Osteoblast (primary cell): ENCODE measurements at regions not wholly inside any gene's neighbourhood (a gene's known extent, or its start where the extent isn't known, plus 50 kb on each side); places are given as distances from the start of the nearest gene placed in this dataset.
"Not testable (repeated sequence)": the region's sequence is repeated elsewhere in the genome, so short reads cannot be mapped to it uniquely, and the experiment has no call there.

Experiments used
- DNase-seq: peaks from one replicate; pipeline ENCODE4 v3.0.0; 2011; ENCODE audit warnings: low spot score, mixed read lengths; ENCODE audit not compliant: insufficient read length; ENCODE audit errors: missing footprints
- H2AFZ ChIP-seq: 2 replicates; pipeline ENCODE4 v1.6.0; 2011; ENCODE audit warnings: mild to moderate bottlenecking, low read length
- H3K27ac ChIP-seq: 2 replicates; pipeline ENCODE4 v1.5.1; 2011; ENCODE audit warnings: mild to moderate bottlenecking, low read depth, low read length, moderate library complexity
- H3K27me3 ChIP-seq: 2 replicates; pipeline ENCODE4 v1.6.0; 2012; ENCODE audit warnings: mild to moderate bottlenecking, control low read depth, inconsistent platforms, low read length, moderate library complexity; ENCODE audit not compliant: insufficient read depth
- H3K36me3 ChIP-seq: 2 replicates; pipeline ENCODE4 v1.5.1; 2011; ENCODE audit warnings: mild to moderate bottlenecking, low read length, control low read depth, moderate library complexity; ENCODE audit not compliant: insufficient read depth
- H3K4me1 ChIP-seq: 2 replicates; pipeline ENCODE4 v1.5.1; 2011; ENCODE audit warnings: mild to moderate bottlenecking, low read length, control low read depth, moderate library complexity; ENCODE audit not compliant: insufficient read depth
- H3K4me2 ChIP-seq: 2 replicates; pipeline ENCODE4 v1.6.0; 2011; ENCODE audit warnings: mild to moderate bottlenecking, low read length; ENCODE audit not compliant: insufficient read depth
- H3K4me3 ChIP-seq: fragments of 200-600 bp; sonication (generic); 3 replicates; pipeline ENCODE4 v1.5.1; 2012; ENCODE audit warnings: mild to moderate bottlenecking, low read length, inconsistent platforms; ENCODE audit not compliant: insufficient read depth
- H3K79me2 ChIP-seq: 2 replicates; pipeline ENCODE4 v1.6.0; 2012; ENCODE audit warnings: mild to moderate bottlenecking, low read length, control low read depth, inconsistent platforms; ENCODE audit not compliant: insufficient read depth
- H3K9me3 ChIP-seq: 2 replicates; pipeline ENCODE4 v1.5.1; 2011; ENCODE audit warnings: low read depth, low read length, control low read depth
- H4K20me1 ChIP-seq: 2 replicates; pipeline ENCODE4 v1.6.0; 2012; ENCODE audit warnings: mild to moderate bottlenecking, low read length, control low read depth; ENCODE audit not compliant: insufficient read depth
- CTCF ChIP-seq: IDR thresholded peaks from 2 replicates; pipeline ENCODE4 v1.5.1; 2011; ENCODE audit warnings: mild to moderate bottlenecking, low read depth, low read length, moderate library complexity; ENCODE audit errors: extremely low read depth

- DNase-seq: no peak
- Histone ChIP-seq H3K27ac (peak overlapping the region; percentile 91), H3K79me2 (no peaks in the 10 kb centered on the region), H3K27me3 (no peaks in the 10 kb centered on the region), H2AFZ (no peak overlapping the region), H4K20me1 (no peaks in the 10 kb centered on the region), H3K4me3 (peak overlapping the region; percentile 42), H3K4me2 (peak overlapping the region; percentile 80), H3K36me3 (no peaks in the 10 kb centered on the region), H3K4me1 (peaks cover 54% of the 10 kb centered on the region), H3K9me3 (no peaks in the 10 kb centered on the region)
- no peak for TF ChIP-seq CTCF
These were observed 267.1 kb upstream of the PRKD1 start for GRCh38 chr14:30194741-30195148.

GRCh38 chr14:30195941-30196340 is 268.3 kb upstream of the PRKD1 start:
- H4K20me1 ChIP-seq: no peaks in the 10 kb centered on the region
- H2AFZ ChIP-seq: no peak overlapping the region
- peak overlapping the region; percentile 91 for H3K27ac ChIP-seq
- no peaks in the 10 kb centered on the region for H3K9me3 ChIP-seq
- H3K27me3 ChIP-seq: no peaks in the 10 kb centered on the region
- peaks cover 51% of the 10 kb centered on the region for H3K4me1 ChIP-seq
- no peak overlapping the region for H3K4me3 ChIP-seq
- no peak for TF ChIP-seq CTCF
- peak overlapping the region; percentile 80 for H3K4me2 ChIP-seq
- H3K36me3 ChIP-seq: no peaks in the 10 kb centered on the region
- DNase-seq: no peak
- no peaks in the 10 kb centered on the region for H3K79me2 ChIP-seq

- peak overlapping the region; percentile 91 for H3K27ac ChIP-seq
- H2AFZ ChIP-seq: no peak overlapping the region
- peaks cover 46% of the 10 kb centered on the region for H3K4me1 ChIP-seq
- no peak for DNase-seq
- no peaks in the 10 kb centered on the region for H3K36me3 ChIP-seq
- H3K9me3 ChIP-seq: no peaks in the 10 kb centered on the region
- no peaks in the 10 kb centered on the region for H3K27me3 ChIP-seq
- TF ChIP-seq CTCF: no peak
- H3K79me2 ChIP-seq: no peaks in the 10 kb centered on the region
- H4K20me1 ChIP-seq: no peaks in the 10 kb centered on the region
- H3K4me3 ChIP-seq: no peak overlapping the region
- H3K4me2 ChIP-seq: no peak overlapping the region
These were observed 269.2 kb upstream of the PRKD1 start for GRCh38 chr14:30196861-30197260.

- not testable (repeated sequence) for H4K20me1 ChIP-seq, H2AFZ ChIP-seq, H3K27me3 ChIP-seq, H3K9me3 ChIP-seq, H3K4me3 ChIP-seq, DNase-seq, H3K79me2 ChIP-seq, H3K4me2 ChIP-seq, H3K36me3 ChIP-seq, H3K27ac ChIP-seq
- peaks cover 28% of the 10 kb centered on the region for H3K4me1 ChIP-seq
These were observed 271.1 kb upstream of the PRKD1 start for GRCh38 chr14:30198720-30199119.
